ENCODE measurements at regions not wholly inside any gene's neighbourhood (a gene's known extent, or its start where the extent isn't known, plus 50 kb on each side); places are given as distances from the start of the nearest gene placed in this dataset.

DNA sequence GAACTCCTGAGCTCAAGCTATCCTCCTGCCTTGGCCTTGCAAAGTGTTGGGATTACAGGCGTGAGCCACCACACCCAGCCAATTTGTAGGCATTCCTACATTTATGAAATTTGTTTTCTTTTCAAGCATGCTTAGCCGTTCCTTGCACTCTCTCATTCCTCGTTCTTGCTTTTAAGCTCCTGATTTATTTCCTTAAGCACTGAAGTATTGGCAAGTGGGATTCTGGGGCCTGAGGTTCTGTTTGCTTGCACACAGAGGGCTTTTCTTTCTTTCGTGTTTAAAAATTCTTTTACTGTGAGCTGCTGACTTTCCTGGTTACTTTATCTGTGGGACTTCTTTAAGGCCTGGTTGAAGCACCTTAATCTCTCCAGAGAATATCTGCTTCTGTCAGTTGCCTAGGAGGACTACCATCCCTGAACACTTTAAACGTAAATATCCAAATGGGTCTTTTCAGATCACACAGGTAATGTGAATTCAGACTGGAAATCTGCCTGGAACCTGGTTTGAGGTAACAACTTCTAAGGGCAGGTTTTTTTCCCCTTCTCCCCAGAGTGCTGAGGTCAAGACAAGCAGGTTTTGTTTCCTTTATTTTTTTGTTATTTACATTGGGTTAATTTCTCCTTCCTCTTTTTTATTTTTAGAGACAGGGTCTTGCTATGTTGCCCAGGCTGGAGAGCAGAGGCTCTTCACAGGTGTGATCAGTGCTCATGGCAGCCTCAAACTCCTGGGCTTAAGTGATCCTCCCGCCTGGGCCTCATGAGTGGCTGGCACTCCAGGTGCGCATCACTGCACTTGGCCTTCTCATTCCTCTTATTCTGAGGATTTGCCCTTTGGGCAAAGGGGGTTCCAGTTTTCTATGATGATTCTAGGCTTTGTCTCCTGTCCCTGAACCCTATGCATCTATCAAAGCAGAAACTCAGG, 102.9 kb downstream of the PFKFB3 start:
- no peaks in the 10 kb centered on the region for H3K36me3 ChIP-seq (ENCODE audit: control insufficient read depth, insufficient read depth, low read length)
- no peak overlapping the region for H3K4me3 ChIP-seq (ENCODE audit: low read length)
- no peak overlapping the region for H3K27ac ChIP-seq (ENCODE audit: low read depth, low read length)
- H3K9ac ChIP-seq (ENCODE audit: low read length): no peak overlapping the region
- H3K4me1 ChIP-seq (ENCODE audit: control insufficient read depth, insufficient read depth, low read length): no peaks in the 10 kb centered on the region
- H3K27me3 ChIP-seq (ENCODE audit: control insufficient read depth, insufficient read depth, low read length): no peaks in the 10 kb centered on the region

DNA sequence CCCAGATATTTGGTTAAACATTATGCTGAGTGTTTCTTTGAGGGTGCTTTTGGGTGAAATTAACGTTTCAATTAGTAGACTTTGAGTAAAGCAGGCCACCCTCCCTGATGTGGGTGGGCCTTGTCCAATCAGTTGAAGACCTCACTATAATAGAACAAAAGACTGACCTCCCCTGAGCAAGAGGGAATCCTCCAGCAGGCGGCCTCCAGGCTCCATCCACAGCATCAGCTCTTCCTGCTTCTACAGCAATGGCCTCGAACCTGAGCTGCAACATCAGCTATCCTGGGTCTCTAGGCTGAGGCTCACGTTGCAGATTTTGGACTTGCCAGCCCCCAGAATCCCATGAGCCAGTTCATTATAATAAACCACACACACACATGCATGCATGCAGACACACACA, 104.2 kb downstream of the PFKFB3 start:
- no peak overlapping the region for H3K4me3 ChIP-seq (ENCODE audit: low read length)
- H3K9ac ChIP-seq (ENCODE audit: low read length): no peak overlapping the region
- H3K27me3 ChIP-seq (ENCODE audit: control insufficient read depth, insufficient read depth, low read length): no peaks in the 10 kb centered on the region
- H3K27ac ChIP-seq (ENCODE audit: low read depth, low read length): no peak overlapping the region
- H3K36me3 ChIP-seq (ENCODE audit: control insufficient read depth, insufficient read depth, low read length): no peaks in the 10 kb centered on the region
- H3K4me1 ChIP-seq (ENCODE audit: control insufficient read depth, insufficient read depth, low read length): no peaks in the 10 kb centered on the region

DNA sequence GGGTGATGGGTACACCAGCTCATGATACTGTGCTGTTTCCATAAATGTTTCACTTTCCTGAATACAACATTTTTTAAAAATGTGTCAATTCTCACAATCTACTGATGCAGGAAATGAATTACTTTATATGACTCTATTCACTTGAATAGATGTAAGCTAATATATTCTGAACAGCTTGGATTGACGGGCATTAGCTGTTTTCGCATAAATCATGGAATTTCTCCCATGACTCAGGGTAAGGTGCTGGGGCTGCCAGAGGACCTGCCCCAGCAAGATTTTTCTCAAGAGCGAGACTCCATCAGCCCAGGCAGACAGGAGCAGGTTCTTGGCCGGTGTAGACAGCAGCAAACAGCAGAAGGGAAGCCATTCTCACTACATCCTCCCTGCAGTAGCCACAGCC, 107.1 kb downstream of the PFKFB3 start:
- Histone ChIP-seq H3K4me3 (ENCODE audit: low read length) (no peak overlapping the region), H3K27ac (ENCODE audit: low read depth, low read length) (no peak overlapping the region), H3K36me3 (ENCODE audit: control insufficient read depth, insufficient read depth, low read length) (no peaks in the 10 kb centered on the region), H3K9ac (ENCODE audit: low read length) (no peak overlapping the region), H3K27me3 (ENCODE audit: control insufficient read depth, insufficient read depth, low read length) (no peaks in the 10 kb centered on the region), H3K4me1 (ENCODE audit: control insufficient read depth, insufficient read depth, low read length) (no peaks in the 10 kb centered on the region)

DNA sequence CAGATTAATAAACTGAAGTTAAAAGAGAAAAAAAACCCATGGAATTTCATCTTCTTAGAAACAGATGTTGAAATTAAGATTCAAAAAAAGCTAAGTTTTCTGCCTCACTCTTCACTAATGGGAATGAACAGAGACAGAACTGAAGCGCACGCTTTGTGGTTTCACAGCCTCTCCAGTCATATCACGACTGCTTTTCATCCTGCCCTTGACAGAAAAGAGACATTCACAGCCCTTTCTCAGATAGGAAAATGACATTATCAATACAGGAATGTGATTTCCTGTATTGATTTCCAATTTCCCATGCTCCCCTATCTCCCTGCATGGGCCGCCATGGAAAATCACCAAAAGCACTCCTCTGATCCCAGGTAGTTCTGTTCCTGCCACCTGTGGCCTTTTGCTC, 108.2 kb downstream of the PFKFB3 start:
- Histone ChIP-seq H3K27ac (ENCODE audit: low read depth, low read length) (no peak overlapping the region), H3K4me1 (ENCODE audit: control insufficient read depth, insufficient read depth, low read length) (no peaks in the 10 kb centered on the region)

DNA sequence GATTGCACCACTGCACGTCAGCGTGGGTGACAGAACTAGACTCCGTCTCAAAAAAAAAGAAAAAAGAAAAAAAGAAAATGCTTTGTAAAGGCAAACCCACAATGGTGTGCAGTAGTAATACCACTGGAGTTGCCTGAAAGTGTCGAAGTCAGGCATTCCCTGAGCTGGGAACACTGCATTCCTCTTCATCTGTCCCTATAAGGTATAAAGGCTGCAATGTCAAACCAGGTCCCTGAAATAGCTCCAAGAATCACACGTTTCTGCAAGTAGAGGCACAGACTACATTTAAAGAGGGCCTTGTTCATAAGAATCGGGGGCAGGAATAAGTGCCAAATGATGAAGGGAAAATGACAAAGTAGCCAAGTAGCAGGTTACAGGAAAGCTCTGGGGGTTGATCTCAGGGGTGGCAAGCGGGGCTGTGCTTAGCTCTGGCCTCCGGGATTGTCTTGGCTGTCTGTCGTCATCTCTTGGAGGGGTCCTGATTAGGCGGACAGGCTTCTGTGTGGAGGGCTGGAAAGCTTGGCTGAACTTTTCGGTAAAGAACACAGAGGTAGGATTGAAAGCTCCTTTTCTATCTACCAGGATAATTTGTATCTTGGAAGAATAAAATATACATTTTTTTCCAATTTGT, 109.1 kb downstream of the PFKFB3 start:
- H3K27me3 ChIP-seq (ENCODE audit: control insufficient read depth, insufficient read depth, low read length): no peaks in the 10 kb centered on the region
- H3K36me3 ChIP-seq (ENCODE audit: control insufficient read depth, insufficient read depth, low read length): no peaks in the 10 kb centered on the region
- no peak overlapping the region for H3K9ac ChIP-seq (ENCODE audit: low read length)
- no peak overlapping the region for H3K27ac ChIP-seq (ENCODE audit: low read depth, low read length)
- H3K4me3 ChIP-seq (ENCODE audit: low read length): no peak overlapping the region
- no peaks in the 10 kb centered on the region for H3K4me1 ChIP-seq (ENCODE audit: control insufficient read depth, insufficient read depth, low read length)

More for the DNA sequence above, 108.2 kb downstream of the PFKFB3 start:
- Histone ChIP-seq H3K36me3 (ENCODE audit: control insufficient read depth, insufficient read depth, low read length) (no peaks in the 10 kb centered on the region), H3K27me3 (ENCODE audit: control insufficient read depth, insufficient read depth, low read length) (no peaks in the 10 kb centered on the region), H3K4me3 (ENCODE audit: low read length) (no peak overlapping the region), H3K9ac (ENCODE audit: low read length) (no peak overlapping the region)

DNA sequence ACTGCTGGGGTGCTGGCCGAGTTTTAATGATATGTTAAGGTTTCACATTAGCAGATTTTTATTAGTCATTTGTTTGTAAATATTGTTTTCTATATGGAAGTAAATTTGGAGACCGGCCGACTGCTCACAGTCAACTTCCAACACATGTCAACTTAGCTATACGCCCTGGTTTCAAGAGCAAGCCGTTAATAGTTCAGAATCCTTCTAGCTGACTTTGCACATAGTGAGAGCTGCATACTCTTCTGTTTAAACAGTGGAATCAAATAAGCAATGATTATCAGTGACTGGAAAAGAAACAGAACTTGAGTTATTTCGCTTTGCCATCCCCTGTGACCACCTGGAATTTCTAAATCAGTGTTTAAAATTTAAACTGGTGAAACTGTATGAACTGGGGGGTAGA, 109.9 kb downstream of the PFKFB3 start:
- Histone ChIP-seq H3K4me1 (ENCODE audit: control insufficient read depth, insufficient read depth, low read length) (no peaks in the 10 kb centered on the region), H3K9ac (ENCODE audit: low read length) (no peak overlapping the region), H3K27ac (ENCODE audit: low read depth, low read length) (no peak overlapping the region), H3K36me3 (ENCODE audit: control insufficient read depth, insufficient read depth, low read length) (no peaks in the 10 kb centered on the region), H3K4me3 (ENCODE audit: low read length) (no peak overlapping the region), H3K27me3 (ENCODE audit: control insufficient read depth, insufficient read depth, low read length) (no peaks in the 10 kb centered on the region)

DNA sequence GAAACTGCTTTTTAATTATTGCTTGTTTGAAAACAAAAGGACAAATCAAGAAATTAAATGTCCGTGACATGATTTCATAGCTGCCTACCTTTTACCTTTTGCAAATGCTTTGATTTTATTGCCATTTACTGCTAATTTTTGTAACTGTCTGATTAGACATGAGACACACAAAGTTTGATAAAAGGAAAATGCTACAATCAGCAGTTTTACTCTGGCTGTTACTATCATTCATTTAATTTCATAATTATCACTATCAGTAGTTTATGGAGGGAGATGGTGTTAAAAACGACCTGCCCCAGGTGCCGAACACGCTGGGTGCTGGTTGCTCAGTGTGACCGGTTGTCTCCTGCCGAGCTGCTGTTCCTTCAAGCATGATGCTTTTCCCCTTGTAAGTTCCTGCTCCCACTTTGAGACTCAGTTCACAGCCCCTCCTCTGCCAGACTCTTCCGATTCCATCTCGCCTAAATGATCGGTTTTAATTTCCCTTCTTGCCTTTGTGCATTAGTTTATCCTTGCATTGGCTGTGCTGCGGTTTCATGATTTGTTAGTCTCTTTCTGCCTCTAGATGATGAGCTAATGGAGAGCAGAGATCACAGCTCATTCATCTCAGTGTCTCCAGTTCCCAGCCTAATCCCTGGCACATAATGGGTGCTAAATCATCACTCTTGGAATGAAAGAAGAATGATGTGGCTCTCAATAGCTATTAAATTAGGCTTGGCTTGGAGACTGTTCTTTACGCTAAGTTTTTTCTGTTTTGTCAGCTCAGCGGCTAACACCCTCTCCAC, 110.6 kb downstream of the PFKFB3 start:
- no peaks in the 10 kb centered on the region for H3K4me1 ChIP-seq (ENCODE audit: control insufficient read depth, insufficient read depth, low read length)
- no peaks in the 10 kb centered on the region for H3K27me3 ChIP-seq (ENCODE audit: control insufficient read depth, insufficient read depth, low read length)
- H3K4me3 ChIP-seq (ENCODE audit: low read length): no peak overlapping the region
- H3K27ac ChIP-seq (ENCODE audit: low read depth, low read length): no peak overlapping the region
- no peak overlapping the region for H3K9ac ChIP-seq (ENCODE audit: low read length)
- no peaks in the 10 kb centered on the region for H3K36me3 ChIP-seq (ENCODE audit: control insufficient read depth, insufficient read depth, low read length)

DNA sequence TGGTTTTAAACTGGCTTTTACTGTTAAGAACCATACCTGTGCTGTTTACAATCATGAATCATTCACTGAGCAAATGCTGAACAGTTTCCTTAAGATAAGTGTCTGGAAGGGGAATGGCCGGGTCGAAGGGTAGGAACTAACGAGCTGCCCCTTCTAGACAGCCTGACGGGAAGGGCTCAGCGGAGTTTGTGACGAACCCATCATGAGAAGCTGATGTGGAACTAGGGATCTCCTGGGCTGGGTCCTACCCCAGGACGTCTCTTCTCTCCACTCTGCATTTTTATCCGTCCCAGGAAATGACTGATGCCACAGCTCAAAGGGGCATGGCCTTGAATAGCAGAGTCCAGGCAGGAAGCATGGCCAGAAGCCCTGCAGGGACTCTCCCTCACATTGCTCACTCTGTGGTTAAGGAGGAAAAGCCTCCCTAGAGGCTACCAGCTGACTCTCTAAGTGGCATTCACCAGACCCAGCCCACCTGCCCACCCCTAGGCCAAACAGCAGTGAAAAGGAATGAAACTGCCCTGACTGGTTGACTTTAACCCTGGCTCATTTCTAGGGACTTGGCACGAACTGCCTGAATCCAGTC, 112.0 kb downstream of the PFKFB3 start:
- no peak overlapping the region for H3K9ac ChIP-seq (ENCODE audit: low read length)
- no peaks in the 10 kb centered on the region for H3K27me3 ChIP-seq (ENCODE audit: control insufficient read depth, insufficient read depth, low read length)
- no peak overlapping the region for H3K27ac ChIP-seq (ENCODE audit: low read depth, low read length)
- H3K4me3 ChIP-seq (ENCODE audit: low read length): no peak overlapping the region
- H3K4me1 ChIP-seq (ENCODE audit: control insufficient read depth, insufficient read depth, low read length): no peaks in the 10 kb centered on the region
- H3K36me3 ChIP-seq (ENCODE audit: control insufficient read depth, insufficient read depth, low read length): no peaks in the 10 kb centered on the region

DNA sequence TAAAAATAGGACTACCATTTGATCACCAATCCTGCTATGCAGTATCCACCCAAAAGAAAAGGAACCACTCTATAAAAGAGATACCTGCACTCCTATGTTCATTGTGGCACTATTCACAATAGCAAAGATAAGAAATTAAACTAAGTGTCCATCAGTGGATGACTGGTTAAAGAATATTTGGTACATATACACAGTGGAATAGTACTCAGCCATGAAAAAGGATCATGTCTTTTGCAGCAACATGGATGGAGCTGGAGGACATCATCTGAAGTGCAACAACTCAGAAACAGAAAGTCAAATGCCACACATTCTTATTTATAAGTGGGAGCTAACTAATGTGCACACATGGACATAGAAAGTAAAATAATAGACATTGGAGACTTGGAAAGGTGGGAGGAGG, 116.4 kb downstream of the PFKFB3 start:
- no peak overlapping the region for H3K4me3 ChIP-seq (ENCODE audit: low read length)
- H3K36me3 ChIP-seq (ENCODE audit: control insufficient read depth, insufficient read depth, low read length): no peaks in the 10 kb centered on the region
- H3K4me1 ChIP-seq (ENCODE audit: control insufficient read depth, insufficient read depth, low read length): no peaks in the 10 kb centered on the region
- H3K9ac ChIP-seq (ENCODE audit: low read length): no peak overlapping the region
- H3K27me3 ChIP-seq (ENCODE audit: control insufficient read depth, insufficient read depth, low read length): no peaks in the 10 kb centered on the region
- H3K27ac ChIP-seq (ENCODE audit: low read depth, low read length): no peak overlapping the region

DNA sequence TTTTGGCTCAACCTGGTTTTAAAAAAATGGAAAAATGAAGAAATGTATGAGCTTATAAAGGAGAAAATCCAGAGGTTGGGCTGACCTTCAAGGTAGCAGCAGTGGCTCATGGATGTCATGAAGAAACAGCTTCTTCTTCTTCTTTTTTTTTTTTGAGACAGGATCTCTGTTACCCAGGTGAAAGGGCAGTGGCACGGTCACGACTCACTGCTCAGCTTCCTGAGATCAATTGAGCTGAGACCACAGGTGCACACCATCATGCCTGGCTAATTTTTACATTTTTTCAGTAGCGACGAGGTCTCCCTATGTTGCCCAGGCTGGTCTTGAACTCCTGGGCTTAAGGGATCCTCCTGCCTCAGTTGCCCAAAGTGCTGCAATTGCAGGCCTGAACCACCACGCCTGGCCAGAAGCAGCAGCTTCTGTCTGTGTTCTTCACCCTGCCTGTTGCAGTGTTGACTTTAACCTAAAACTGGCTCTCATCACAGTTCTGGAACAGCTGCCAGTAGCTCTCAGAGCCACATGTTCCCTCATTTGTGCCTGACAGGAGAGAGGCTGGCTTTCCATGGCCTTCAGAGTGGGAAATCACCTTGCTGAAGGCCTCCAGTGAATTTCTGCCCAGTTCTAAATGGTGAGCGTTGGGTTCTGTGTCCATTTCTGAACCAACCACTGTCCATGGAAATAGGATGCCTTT, 117.7 kb downstream of the PFKFB3 start:
- H3K27ac ChIP-seq (ENCODE audit: low read depth, low read length): no peak overlapping the region
- no peaks in the 10 kb centered on the region for H3K36me3 ChIP-seq (ENCODE audit: control insufficient read depth, insufficient read depth, low read length)
- no peak overlapping the region for H3K4me3 ChIP-seq (ENCODE audit: low read length)
- H3K27me3 ChIP-seq (ENCODE audit: control insufficient read depth, insufficient read depth, low read length): no peaks in the 10 kb centered on the region
- no peak overlapping the region for H3K9ac ChIP-seq (ENCODE audit: low read length)
- no peaks in the 10 kb centered on the region for H3K4me1 ChIP-seq (ENCODE audit: control insufficient read depth, insufficient read depth, low read length)

DNA sequence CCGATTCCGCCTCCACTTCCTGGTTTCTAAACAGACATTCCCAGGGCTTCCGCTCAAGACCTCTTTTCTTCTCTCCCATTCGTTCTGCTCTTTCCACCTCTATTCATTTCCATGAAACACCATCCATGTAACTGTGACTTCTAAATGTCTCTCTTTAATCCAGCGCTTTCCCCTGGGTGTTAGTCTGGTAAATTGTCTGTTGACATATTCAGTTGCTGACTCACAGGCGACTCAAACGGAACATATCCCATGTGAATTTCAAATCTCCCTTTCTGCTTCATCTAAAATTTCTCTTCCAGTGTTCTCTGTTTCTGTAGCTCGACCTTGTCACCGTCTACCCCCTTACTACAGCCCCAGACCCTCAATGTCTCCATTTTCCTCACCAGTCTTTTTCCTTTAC, 119.1 kb downstream of the PFKFB3 start:
- no peak overlapping the region for H3K4me3 ChIP-seq (ENCODE audit: low read length)
- no peak overlapping the region for H3K27ac ChIP-seq (ENCODE audit: low read depth, low read length)
- no peaks in the 10 kb centered on the region for H3K4me1 ChIP-seq (ENCODE audit: control insufficient read depth, insufficient read depth, low read length)
- H3K36me3 ChIP-seq (ENCODE audit: control insufficient read depth, insufficient read depth, low read length): no peaks in the 10 kb centered on the region
- H3K27me3 ChIP-seq (ENCODE audit: control insufficient read depth, insufficient read depth, low read length): no peaks in the 10 kb centered on the region
- no peak overlapping the region for H3K9ac ChIP-seq (ENCODE audit: low read length)

DNA sequence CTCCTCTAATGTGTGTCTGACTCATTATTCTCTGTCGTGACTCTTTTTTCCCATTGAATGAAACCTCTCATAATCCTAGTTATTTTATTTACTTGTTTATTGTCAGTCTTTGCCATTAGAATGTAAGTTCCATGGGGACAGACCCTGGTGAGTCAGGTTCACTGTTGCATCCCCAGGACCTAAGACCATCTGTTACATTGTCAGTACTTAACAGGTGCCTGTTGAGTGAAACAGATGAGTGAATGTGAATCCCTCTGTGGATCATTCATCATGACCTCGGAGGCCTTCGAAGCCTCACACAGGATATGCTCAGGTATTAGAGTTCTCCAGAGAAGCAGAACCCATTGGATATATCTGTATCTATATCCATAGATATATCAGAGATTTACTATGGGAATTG, 120.1 kb downstream of the PFKFB3 start:
- Histone ChIP-seq H3K9ac (ENCODE audit: low read length) (no peak overlapping the region), H3K27me3 (ENCODE audit: control insufficient read depth, insufficient read depth, low read length) (no peaks in the 10 kb centered on the region), H3K4me3 (ENCODE audit: low read length) (no peak overlapping the region), H3K36me3 (ENCODE audit: control insufficient read depth, insufficient read depth, low read length) (no peaks in the 10 kb centered on the region), H3K27ac (ENCODE audit: low read depth, low read length) (no peak overlapping the region), H3K4me1 (ENCODE audit: control insufficient read depth, insufficient read depth, low read length) (no peaks in the 10 kb centered on the region)
